BE2C (cell line): ENCODE measurements at regions not wholly inside any gene's neighbourhood (a gene's known extent, or its start where the extent isn't known, plus 50 kb on each side); places are given as distances from the start of the nearest gene placed in this dataset.

Experiments used
- DNase-seq: peaks from one replicate; pipeline ENCODE4 v3.0.0-alpha.2; 2020
- H3K27me3 ChIP-seq: fragments of 250-450 bp; sonication (Bioruptor Pico); 2 replicates; pipeline ENCODE4 v1.5.1; 2020; ENCODE audit warnings: mild to moderate bottlenecking
- H3K36me3 ChIP-seq: fragments of 250-450 bp; sonication (Bioruptor Pico); 2 replicates; pipeline ENCODE4 v1.5.1; 2020; ENCODE audit warnings: mild to moderate bottlenecking
- H3K4me1 ChIP-seq: fragments of 250-450 bp; sonication (Bioruptor Pico); 2 replicates; pipeline ENCODE4 v1.5.1; 2020
- H3K4me3 ChIP-seq: 2 replicates; pipeline ENCODE4 v1.5.1; 2011; ENCODE audit warnings: low read depth, low read length
- H3K9me3 ChIP-seq: fragments of 250-450 bp; sonication (Bioruptor Pico); 2 replicates; pipeline ENCODE4 v1.5.1; 2020
- CTCF ChIP-seq: IDR thresholded peaks from 2 replicates; pipeline ENCODE4 v1.5.1; 2012; ENCODE audit warnings: mild to moderate bottlenecking, low read depth, low read length

GRCh38 chr16:6200271-6200670 lies 1102.7 kb upstream of the EEF2KMT start:
- H3K27me3 ChIP-seq, result no peaks in the 10 kb centered on the region
- TF ChIP-seq CTCF, result no peak
- no peak for DNase-seq

GRCh38 chr16:6195966-6196365 lies 1098.4 kb upstream of the EEF2KMT start:
- no peak for DNase-seq
- no peaks in the 10 kb centered on the region for H3K4me1 ChIP-seq
- no peak overlapping the region for H3K4me3 ChIP-seq
- no peak for TF ChIP-seq CTCF
- no peaks in the 10 kb centered on the region for H3K9me3 ChIP-seq
- no peaks in the 10 kb centered on the region for H3K36me3 ChIP-seq
- H3K27me3 ChIP-seq, result no peaks in the 10 kb centered on the region

More at GRCh38 chr16:6200271-6200670, 1102.7 kb upstream of the EEF2KMT start:
- no peak overlapping the region for H3K4me3 ChIP-seq
- H3K4me1 ChIP-seq, result no peaks in the 10 kb centered on the region
- H3K36me3 ChIP-seq, result no peaks in the 10 kb centered on the region
- H3K9me3 ChIP-seq, result no peaks in the 10 kb centered on the region

- DNase-seq, result no peak
- TF ChIP-seq CTCF, result no peak
- no peaks in the 10 kb centered on the region for H3K36me3 ChIP-seq
- no peaks in the 10 kb centered on the region for H3K4me1 ChIP-seq
- H3K9me3 ChIP-seq, result no peaks in the 10 kb centered on the region
- no peaks in the 10 kb centered on the region for H3K27me3 ChIP-seq
- H3K4me3 ChIP-seq, result no peak overlapping the region
These were observed 1096.1 kb upstream of the EEF2KMT start for GRCh38 chr16:6193718-6194117.

GRCh38 chr16:6192984-6193383 lies 1095.4 kb upstream of the EEF2KMT start:
- TF ChIP-seq CTCF, result no peak
- no peaks in the 10 kb centered on the region for H3K9me3 ChIP-seq
- H3K27me3 ChIP-seq, result no peaks in the 10 kb centered on the region
- H3K4me1 ChIP-seq, result no peaks in the 10 kb centered on the region
- H3K36me3 ChIP-seq, result no peaks in the 10 kb centered on the region
- no peak overlapping the region for H3K4me3 ChIP-seq
- DNase-seq, result no peak

- no peak overlapping the region for H3K4me3 ChIP-seq
These were observed 1094.9 kb upstream of the EEF2KMT start for GRCh38 chr16:6192532-6192931.

GRCh38 chr16:6190776-6191175 lies 1093.2 kb upstream of the EEF2KMT start:
- TF ChIP-seq CTCF, result no peak
- no peak for DNase-seq
- H3K36me3 ChIP-seq, result no peaks in the 10 kb centered on the region

More at GRCh38 chr16:6192532-6192931, 1094.9 kb upstream of the EEF2KMT start:
- Histone ChIP-seq H3K27me3 (no peaks in the 10 kb centered on the region), H3K4me1 (no peaks in the 10 kb centered on the region), H3K9me3 (no peaks in the 10 kb centered on the region), H3K36me3 (no peaks in the 10 kb centered on the region)
- DNase-seq, result no peak
- TF ChIP-seq CTCF, result no peak

More at GRCh38 chr16:6190776-6191175, 1093.2 kb upstream of the EEF2KMT start:
- Histone ChIP-seq H3K27me3 (no peaks in the 10 kb centered on the region), H3K4me1 (no peaks in the 10 kb centered on the region), H3K9me3 (no peaks in the 10 kb centered on the region), H3K4me3 (no peak overlapping the region)
